Skeletal muscle satellite cell (primary cell): ENCODE measurements at regions not wholly inside any gene's neighbourhood (a gene's known extent, or its start where the extent isn't known, plus 50 kb on each side); places are given as distances from the start of the nearest gene placed in this dataset.
"Not testable (repeated sequence)": the region's sequence is repeated elsewhere in the genome, so short reads cannot be mapped to it uniquely, and the experiment has no call there.

Source experiments
- H3K27me3 ChIP-seq: 2 replicates; pipeline ENCODE4 v1.7.0; 2013; ENCODE audit warnings: low read length; ENCODE audit not compliant: control insufficient read depth, insufficient read depth
- H3K36me3 ChIP-seq: 2 replicates; pipeline ENCODE4 v1.7.0; 2013; ENCODE audit warnings: mild to moderate bottlenecking, control low read depth, low read length; ENCODE audit not compliant: insufficient read depth
- H3K4me1 ChIP-seq: 2 replicates; pipeline ENCODE4 v1.7.0; 2013; ENCODE audit warnings: low read length; ENCODE audit not compliant: control insufficient read depth, insufficient read depth
- H3K4me2 ChIP-seq: 2 replicates; pipeline ENCODE4 v1.7.0; 2013; ENCODE audit warnings: mild to moderate bottlenecking, low read length
- H3K4me3 ChIP-seq: 2 replicates; pipeline ENCODE4 v1.7.0; 2013; ENCODE audit warnings: low read length
- H3K9ac ChIP-seq: 2 replicates; pipeline ENCODE4 v1.7.0; 2013; ENCODE audit warnings: mild to moderate bottlenecking, low read depth, low read length, moderate library complexity
- H3K9me3 ChIP-seq: replicated peaks from 2 replicates; pipeline ENCODE4 v1.7.0; 2013; ENCODE audit warnings: mild to moderate bottlenecking, control low read depth, low read length

- no peak overlapping the region for H3K4me3 ChIP-seq
- no peaks in the 10 kb centered on the region for H3K9me3 ChIP-seq
Observed at GRCh38 chr18:61637905-61638595, 254.8 kb downstream of the RNF152 start.

GRCh38 chr18:61637319-61637718 lies 255.5 kb downstream of the RNF152 start:
- H3K9ac ChIP-seq, result no peak overlapping the region
- H3K4me1 ChIP-seq, result peaks cover 6% of the 10 kb centered on the region
- no peaks in the 10 kb centered on the region for H3K36me3 ChIP-seq
- H3K4me2 ChIP-seq, result no peak overlapping the region
- H3K4me3 ChIP-seq, result no peak overlapping the region
- H3K27me3 ChIP-seq, result no peaks in the 10 kb centered on the region
- no peaks in the 10 kb centered on the region for H3K9me3 ChIP-seq

More at GRCh38 chr18:61637905-61638595, 254.8 kb downstream of the RNF152 start:
- no peaks in the 10 kb centered on the region for H3K27me3 ChIP-seq
- H3K4me1 ChIP-seq, result peaks cover 6% of the 10 kb centered on the region
- no peaks in the 10 kb centered on the region for H3K36me3 ChIP-seq
- no peak overlapping the region for H3K9ac ChIP-seq
- no peak overlapping the region for H3K4me2 ChIP-seq

- no peaks in the 10 kb centered on the region for H3K27me3 ChIP-seq
- H3K4me1 ChIP-seq, result peaks cover 6% of the 10 kb centered on the region
- H3K9me3 ChIP-seq, result no peaks in the 10 kb centered on the region
- no peak overlapping the region for H3K4me3 ChIP-seq
- no peak overlapping the region for H3K9ac ChIP-seq
- no peaks in the 10 kb centered on the region for H3K36me3 ChIP-seq
- H3K4me2 ChIP-seq, result peak overlapping the region; percentile 24
Observed at GRCh38 chr18:61635901-61636528, 256.8 kb downstream of the RNF152 start.

DNA sequence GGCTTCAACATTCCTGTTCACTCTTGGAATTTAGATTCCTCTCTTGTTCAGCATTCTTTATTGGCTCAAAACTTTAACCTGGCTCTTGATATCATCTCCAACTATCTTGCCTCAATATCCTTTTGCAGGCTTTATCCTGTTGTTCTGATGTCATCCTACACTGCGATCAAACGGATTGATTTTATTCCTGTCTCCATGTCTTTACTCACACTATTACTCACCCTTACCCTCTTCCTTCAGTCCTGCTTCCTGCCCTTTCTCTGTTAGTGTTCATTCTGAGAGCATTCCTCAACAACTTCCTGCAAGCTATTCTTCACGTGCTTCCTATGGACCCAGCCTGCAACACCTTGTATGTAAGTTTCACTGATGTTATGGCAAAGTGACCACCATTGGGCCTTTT lies 264.7 kb downstream of the RNF152 start:
- no peak overlapping the region for H3K4me3 ChIP-seq
- no peaks in the 10 kb centered on the region for H3K9me3 ChIP-seq
- H3K36me3 ChIP-seq, result no peaks in the 10 kb centered on the region
- peaks cover 9% of the 10 kb centered on the region for H3K4me1 ChIP-seq
- no peak overlapping the region for H3K9ac ChIP-seq
- no peaks in the 10 kb centered on the region for H3K27me3 ChIP-seq
- no peak overlapping the region for H3K4me2 ChIP-seq

DNA sequence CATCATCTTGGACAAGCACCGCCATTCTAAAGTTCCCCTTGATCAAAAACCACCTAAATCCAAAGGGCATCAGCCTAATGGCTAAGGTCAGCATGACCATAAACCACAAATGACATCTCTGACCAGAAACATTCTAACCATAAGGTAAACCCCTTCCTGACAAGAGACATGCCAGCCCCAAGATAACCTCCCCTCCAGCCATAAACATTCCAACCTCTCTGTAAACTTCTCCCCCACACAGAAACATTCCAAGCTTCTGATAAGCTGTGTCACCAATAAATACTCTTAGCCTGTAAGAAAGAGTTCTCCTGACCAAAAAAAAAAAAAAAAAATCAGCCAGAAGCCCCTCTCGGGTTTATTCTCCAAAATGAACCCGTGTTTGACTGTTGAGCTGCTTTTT lies 268.2 kb downstream of the RNF152 start:
- H3K36me3 ChIP-seq, H3K4me1 ChIP-seq, H3K9ac ChIP-seq, H3K4me2 ChIP-seq, H3K27me3 ChIP-seq, H3K9me3 ChIP-seq, H3K4me3 ChIP-seq: not testable (repeated sequence)

DNA sequence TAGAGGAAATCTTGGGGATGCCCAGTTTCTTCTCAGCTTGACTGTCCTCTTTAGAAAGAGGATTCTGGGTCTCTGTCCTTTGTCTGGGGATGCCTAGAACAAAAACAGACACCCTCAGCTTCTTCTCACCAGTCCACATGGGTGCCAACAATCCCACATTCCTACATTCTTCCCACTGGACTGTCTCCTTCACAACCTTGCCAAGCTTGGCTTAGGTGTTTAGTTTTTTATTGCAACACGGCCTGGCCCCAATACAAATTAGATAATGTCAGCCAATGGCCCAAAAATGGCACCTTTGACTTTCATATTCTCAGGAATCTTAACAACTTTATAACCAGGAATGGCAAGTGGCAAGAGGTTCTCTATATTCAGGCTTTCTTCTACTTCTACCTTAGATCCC lies 273.0 kb downstream of the RNF152 start:
- Histone ChIP-seq H3K27me3 (no peaks in the 10 kb centered on the region), H3K9me3 (no peaks in the 10 kb centered on the region), H3K4me3 (no peak overlapping the region), H3K4me1 (no peaks in the 10 kb centered on the region), H3K36me3 (no peaks in the 10 kb centered on the region), H3K9ac (no peak overlapping the region), H3K4me2 (no peak overlapping the region)

DNA sequence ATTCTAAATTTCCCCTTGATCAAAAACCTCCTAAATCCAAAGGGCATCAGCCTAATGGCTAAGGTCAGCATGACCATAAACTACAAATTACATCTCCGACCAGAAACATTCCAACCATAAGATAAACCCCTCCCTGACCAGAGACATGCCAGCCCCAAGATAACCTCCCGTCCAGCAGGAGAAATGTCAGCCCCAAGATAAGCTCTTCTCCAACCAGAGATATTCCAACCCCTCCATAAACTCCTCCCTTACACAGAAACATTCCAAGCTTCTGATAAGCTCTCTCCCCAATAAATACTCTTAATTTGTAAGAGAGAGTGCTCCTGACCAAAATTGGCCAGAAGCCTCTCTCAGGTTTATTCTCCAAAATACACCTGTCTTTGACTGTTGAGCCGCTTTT lies 274.0 kb downstream of the RNF152 start:
- Histone ChIP-seq H3K36me3 (no peaks in the 10 kb centered on the region), H3K27me3 (no peaks in the 10 kb centered on the region), H3K4me3 (no peak overlapping the region), H3K9ac (no peak overlapping the region), H3K4me1 (no peaks in the 10 kb centered on the region), H3K9me3 (no peaks in the 10 kb centered on the region), H3K4me2 (no peak overlapping the region)

GRCh38 chr18:61616111-61616610 lies 276.6 kb downstream of the RNF152 start:
- Histone ChIP-seq H3K4me1 (no peaks in the 10 kb centered on the region), H3K36me3 (no peaks in the 10 kb centered on the region), H3K4me2 (no peak overlapping the region), H3K9me3 (no peaks in the 10 kb centered on the region), H3K4me3 (no peak overlapping the region), H3K27me3 (no peaks in the 10 kb centered on the region), H3K9ac (no peak overlapping the region)

DNA sequence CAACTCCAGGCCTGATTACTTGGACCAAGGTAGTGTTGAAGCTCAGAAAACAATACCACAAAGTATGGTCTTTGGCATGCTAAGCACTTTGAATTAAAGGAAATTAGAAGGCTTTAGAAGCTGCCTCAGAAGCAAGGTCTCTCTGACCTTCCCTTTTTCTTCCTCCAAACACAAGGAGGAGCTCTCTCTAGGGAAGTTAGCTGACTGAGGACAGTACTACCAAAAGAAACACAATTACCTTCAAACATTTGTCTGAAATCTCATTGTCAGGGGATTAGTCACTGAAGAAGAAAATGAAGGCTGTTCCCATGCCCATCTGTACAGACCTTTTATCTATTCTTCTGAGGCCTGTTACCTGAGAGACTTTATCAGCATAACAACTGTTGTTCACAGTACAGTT lies 279.3 kb downstream of the CDH20 start:
- Histone ChIP-seq H3K4me1 (peaks cover 9% of the 10 kb centered on the region), H3K9ac (no peak overlapping the region), H3K4me3 (no peak overlapping the region), H3K36me3 (no peaks in the 10 kb centered on the region), H3K4me2 (no peak overlapping the region), H3K27me3 (no peaks in the 10 kb centered on the region), H3K9me3 (no peaks in the 10 kb centered on the region)

GRCh38 chr18:61609131-61609530 lies 275.9 kb downstream of the CDH20 start:
- no peaks in the 10 kb centered on the region for H3K36me3 ChIP-seq
- H3K27me3 ChIP-seq, result no peaks in the 10 kb centered on the region
- peaks cover 37% of the 10 kb centered on the region for H3K4me1 ChIP-seq
- H3K9me3 ChIP-seq, result no peaks in the 10 kb centered on the region
- no peak overlapping the region for H3K4me3 ChIP-seq
- no peak overlapping the region for H3K4me2 ChIP-seq
- H3K9ac ChIP-seq, result no peak overlapping the region

- Histone ChIP-seq H3K4me3 (no peak overlapping the region), H3K9me3 (no peaks in the 10 kb centered on the region), H3K36me3 (peaks cover 6% of the 10 kb centered on the region), H3K4me1 (peaks cover 40% of the 10 kb centered on the region), H3K4me2 (no peak overlapping the region), H3K27me3 (no peaks in the 10 kb centered on the region), H3K9ac (no peak overlapping the region)
Observed at GRCh38 chr18:61608316-61608715, 275.1 kb downstream of the CDH20 start.

- H3K4me2 ChIP-seq, result no peak overlapping the region
- no peak overlapping the region for H3K4me3 ChIP-seq
- peaks cover 10% of the 10 kb centered on the region for H3K36me3 ChIP-seq
- no peaks in the 10 kb centered on the region for H3K9me3 ChIP-seq
- H3K4me1 ChIP-seq, result peaks cover 45% of the 10 kb centered on the region
- no peak overlapping the region for H3K9ac ChIP-seq
- no peaks in the 10 kb centered on the region for H3K27me3 ChIP-seq
Observed at GRCh38 chr18:61607867-61608266, 274.6 kb downstream of the CDH20 start.
